GM12891 (cell line): ENCODE measurements at regions not wholly inside any gene's neighbourhood (a gene's known extent, or its start where the extent isn't known, plus 50 kb on each side); places are given as distances from the start of the nearest gene placed in this dataset.

Source experiments
- PAX5 ChIP-seq: IDR thresholded peaks from 2 replicates; pipeline ENCODE4 v1.6.1; 2011; ENCODE audit warnings: low read length, moderate library complexity, mild to moderate bottlenecking; ENCODE audit not compliant: insufficient read depth, severe bottlenecking
- POLR2A ChIP-seq: IDR thresholded peaks from 2 replicates; pipeline ENCODE4 v1.6.1; 2011; ENCODE audit warnings: low read depth, low read length, control low read depth
- POLR2AphosphoS5 ChIP-seq: IDR thresholded peaks from 2 replicates; pipeline ENCODE4 v1.6.1; 2011; ENCODE audit warnings: low read depth, low read length, control low read depth
- SPI1 ChIP-seq: IDR thresholded peaks from 2 replicates; pipeline ENCODE4 v1.6.1; 2011; ENCODE audit warnings: low read depth, low read length, control low read depth
- TAF1 ChIP-seq: IDR thresholded peaks from 2 replicates; pipeline ENCODE4 v1.6.1; 2011; ENCODE audit warnings: low read depth, low read length, control low read depth

GRCh38 chr4:25986807-25987206 lies 72.8 kb downstream of the SMIM20 start:
- TF ChIP-seq POLR2A, result no peak
- TF ChIP-seq POLR2AphosphoS5, result no peak
- TF ChIP-seq TAF1, result no peak
- TF ChIP-seq PAX5, result no peak
- TF ChIP-seq SPI1, result no peak
